ENCODE measurements at regions not wholly inside any gene's neighbourhood (a gene's known extent, or its start where the extent isn't known, plus 50 kb on each side); places are given as distances from the start of the nearest gene placed in this dataset.

GRCh38 chr20:11056414-11056813 lies 382.6 kb upstream of the JAG1 start:
- H3K4me3 ChIP-seq (ENCODE audit: insufficient read depth, low read depth, low read length), result no peak overlapping the region
- Mint-ChIP-seq H3K27me3 (ENCODE audit: low read depth, unreplicated experiment) (no peaks in the 10 kb centered on the region), H3K4me1 (ENCODE audit: low read depth, unreplicated experiment) (no peaks in the 10 kb centered on the region), H3K9me3 (ENCODE audit: unreplicated experiment) (no peaks in the 10 kb centered on the region), H3K4me3 (ENCODE audit: unreplicated experiment) (no peak overlapping the region), H3K27ac (ENCODE audit: unreplicated experiment) (no peak overlapping the region), H3K36me3 (ENCODE audit: low read depth, unreplicated experiment) (no peaks in the 10 kb centered on the region)
- no peak for TF ChIP-seq CTCF (IDR thresholded peaks at IDR 0.05; ENCODE audit: insufficient read depth, low read depth, low read length)
- no peak for TF ChIP-seq EZH2 (IDR thresholded peaks at IDR 0.05; ENCODE audit: insufficient read depth, low read length)
- DNase-seq (ENCODE audit: low read depth), result no peak
- FAIRE-seq, result no peak
- no peaks in the 10 kb centered on the region for H3K4me1 ChIP-seq (ENCODE audit: insufficient read depth, low read length)
- no peaks in the 10 kb centered on the region for H3K79me2 ChIP-seq (ENCODE audit: insufficient read depth, low read length)
- H3K4me2 ChIP-seq (ENCODE audit: low read length), result no peak overlapping the region
- H3K27ac ChIP-seq (ENCODE audit: low read depth, low read length), result no peak overlapping the region
- no peaks in the 10 kb centered on the region for H3K9me3 ChIP-seq (ENCODE audit: insufficient read depth, low read depth, low read length)
- no peak overlapping the region for H2AFZ ChIP-seq (ENCODE audit: low read depth, low read length)
- no peaks in the 10 kb centered on the region for H4K20me1 ChIP-seq (ENCODE audit: insufficient read depth, low read length)
- no peak overlapping the region for H3K9ac ChIP-seq (ENCODE audit: low read length)
- no peaks in the 10 kb centered on the region for H3K27me3 ChIP-seq (ENCODE audit: insufficient read depth, low read length)
- no peaks in the 10 kb centered on the region for H3K36me3 ChIP-seq (ENCODE audit: insufficient read depth, low read length)

- no peak overlapping the region for H3K4me2 ChIP-seq (ENCODE audit: low read length)
- H3K4me3 ChIP-seq (ENCODE audit: insufficient read depth, low read depth, low read length), result no peak overlapping the region
- no peaks in the 10 kb centered on the region for H3K27me3 Mint-ChIP-seq (ENCODE audit: low read depth, unreplicated experiment)
- H3K27me3 ChIP-seq (ENCODE audit: insufficient read depth, low read length), result no peaks in the 10 kb centered on the region
- H3K79me2 ChIP-seq (ENCODE audit: insufficient read depth, low read length), result no peaks in the 10 kb centered on the region
- no peaks in the 10 kb centered on the region for H3K36me3 Mint-ChIP-seq (ENCODE audit: low read depth, unreplicated experiment)
- H3K36me3 ChIP-seq (ENCODE audit: insufficient read depth, low read length), result no peaks in the 10 kb centered on the region
- H3K9me3 Mint-ChIP-seq (ENCODE audit: unreplicated experiment), result no peaks in the 10 kb centered on the region
- no peaks in the 10 kb centered on the region for H3K4me1 Mint-ChIP-seq (ENCODE audit: low read depth, unreplicated experiment)
- peak; percentile 8 for DNase-seq (ENCODE audit: low read depth)
- no peak for FAIRE-seq
- H3K27ac ChIP-seq (ENCODE audit: low read depth, low read length), result no peak overlapping the region
- no peaks in the 10 kb centered on the region for H3K9me3 ChIP-seq (ENCODE audit: insufficient read depth, low read depth, low read length)
- H3K27ac Mint-ChIP-seq (ENCODE audit: unreplicated experiment), result no peak overlapping the region
- no peaks in the 10 kb centered on the region for H4K20me1 ChIP-seq (ENCODE audit: insufficient read depth, low read length)
- no peak overlapping the region for H3K9ac ChIP-seq (ENCODE audit: low read length)
- no peaks in the 10 kb centered on the region for H3K4me1 ChIP-seq (ENCODE audit: insufficient read depth, low read length)
- no peak overlapping the region for H3K4me3 Mint-ChIP-seq (ENCODE audit: unreplicated experiment)
- no peak overlapping the region for H2AFZ ChIP-seq (ENCODE audit: low read depth, low read length)
- TF ChIP-seq EZH2 (IDR thresholded peaks at IDR 0.05; ENCODE audit: insufficient read depth, low read length) (no peak), CTCF (IDR thresholded peaks at IDR 0.05; ENCODE audit: insufficient read depth, low read depth, low read length) (no peak)
These were observed 383.8 kb upstream of the JAG1 start for GRCh38 chr20:11057624-11058023.

- Histone ChIP-seq H3K4me3 (ENCODE audit: insufficient read depth, low read depth, low read length) (no peak overlapping the region), H2AFZ (ENCODE audit: low read depth, low read length) (no peak overlapping the region), H3K79me2 (ENCODE audit: insufficient read depth, low read length) (no peaks in the 10 kb centered on the region), H3K9ac (ENCODE audit: low read length) (no peak overlapping the region), H3K27ac (ENCODE audit: low read depth, low read length) (no peak overlapping the region), H3K4me2 (ENCODE audit: low read length) (no peak overlapping the region), H3K36me3 (ENCODE audit: insufficient read depth, low read length) (no peaks in the 10 kb centered on the region), H3K9me3 (ENCODE audit: insufficient read depth, low read depth, low read length) (no peaks in the 10 kb centered on the region), H3K4me1 (ENCODE audit: insufficient read depth, low read length) (no peaks in the 10 kb centered on the region), H3K27me3 (ENCODE audit: insufficient read depth, low read length) (no peaks in the 10 kb centered on the region), H4K20me1 (ENCODE audit: insufficient read depth, low read length) (no peaks in the 10 kb centered on the region)
- H3K4me3 Mint-ChIP-seq (ENCODE audit: unreplicated experiment), result no peak overlapping the region
- no peaks in the 10 kb centered on the region for H3K4me1 Mint-ChIP-seq (ENCODE audit: low read depth, unreplicated experiment)
- H3K27me3 Mint-ChIP-seq (ENCODE audit: low read depth, unreplicated experiment), result no peaks in the 10 kb centered on the region
- no peak for TF ChIP-seq CTCF (IDR thresholded peaks at IDR 0.05; ENCODE audit: insufficient read depth, low read depth, low read length)
- TF ChIP-seq EZH2 (IDR thresholded peaks at IDR 0.05; ENCODE audit: insufficient read depth, low read length), result no peak
- DNase-seq (ENCODE audit: low read depth) (no peak), FAIRE-seq (no peak)
- H3K27ac Mint-ChIP-seq (ENCODE audit: unreplicated experiment), result no peak overlapping the region
- H3K36me3 Mint-ChIP-seq (ENCODE audit: low read depth, unreplicated experiment), result no peaks in the 10 kb centered on the region
- H3K9me3 Mint-ChIP-seq (ENCODE audit: unreplicated experiment), result no peaks in the 10 kb centered on the region
These were observed 385.9 kb upstream of the JAG1 start for GRCh38 chr20:11059659-11060058.
